ENCODE measurements at regions not wholly inside any gene's neighbourhood (a gene's known extent, or its start where the extent isn't known, plus 50 kb on each side); places are given as distances from the start of the nearest gene placed in this dataset.
A peak's percentile ranks its signal among the peaks of the same experiment; 100 is the strongest.
"Not testable (repeated sequence)": the region's sequence is repeated elsewhere in the genome, so short reads cannot be mapped to it uniquely, and the experiment has no call there.

GRCh38 chr1:94362466-94363058 is 55.6 kb upstream of the ABCD3 start:
- Histone ChIP-seq H3K27me3 (no peaks in the 10 kb centered on the region), H3K4me3 (no peak overlapping the region), H3K36me3 (no peaks in the 10 kb centered on the region), H3K9me3 (peaks cover 10% of the 10 kb centered on the region)
- no peak for DNase-seq

GRCh38 chr1:94358630-94359599 is 59.3 kb upstream of the ABCD3 start:
- H3K27me3 ChIP-seq, result no peaks in the 10 kb centered on the region
- H3K36me3 ChIP-seq, result no peaks in the 10 kb centered on the region
- H3K9me3 ChIP-seq, result peaks cover 10% of the 10 kb centered on the region
- no peak overlapping the region for H3K4me3 ChIP-seq
- no peak for DNase-seq

GRCh38 chr1:94357661-94358060 is 60.5 kb upstream of the ABCD3 start:
- no peaks in the 10 kb centered on the region for H3K36me3 ChIP-seq
- DNase-seq, result no peak
- no peak overlapping the region for H3K4me3 ChIP-seq
- peaks cover 10% of the 10 kb centered on the region for H3K9me3 ChIP-seq
- H3K27me3 ChIP-seq, result no peaks in the 10 kb centered on the region

GRCh38 chr1:94355485-94355980 is 62.7 kb upstream of the ABCD3 start:
- DNase-seq, result no peak
- H3K9me3 ChIP-seq, result no peaks in the 10 kb centered on the region
- no peaks in the 10 kb centered on the region for H3K36me3 ChIP-seq
- no peak overlapping the region for H3K4me3 ChIP-seq
- H3K27me3 ChIP-seq, result no peaks in the 10 kb centered on the region

GRCh38 chr1:94351481-94351880 is 66.7 kb upstream of the ABCD3 start:
- Histone ChIP-seq H3K4me3 (no peak overlapping the region), H3K27me3 (no peaks in the 10 kb centered on the region), H3K36me3 (no peaks in the 10 kb centered on the region), H3K9me3 (no peaks in the 10 kb centered on the region)
- DNase-seq, result no peak

DNA sequence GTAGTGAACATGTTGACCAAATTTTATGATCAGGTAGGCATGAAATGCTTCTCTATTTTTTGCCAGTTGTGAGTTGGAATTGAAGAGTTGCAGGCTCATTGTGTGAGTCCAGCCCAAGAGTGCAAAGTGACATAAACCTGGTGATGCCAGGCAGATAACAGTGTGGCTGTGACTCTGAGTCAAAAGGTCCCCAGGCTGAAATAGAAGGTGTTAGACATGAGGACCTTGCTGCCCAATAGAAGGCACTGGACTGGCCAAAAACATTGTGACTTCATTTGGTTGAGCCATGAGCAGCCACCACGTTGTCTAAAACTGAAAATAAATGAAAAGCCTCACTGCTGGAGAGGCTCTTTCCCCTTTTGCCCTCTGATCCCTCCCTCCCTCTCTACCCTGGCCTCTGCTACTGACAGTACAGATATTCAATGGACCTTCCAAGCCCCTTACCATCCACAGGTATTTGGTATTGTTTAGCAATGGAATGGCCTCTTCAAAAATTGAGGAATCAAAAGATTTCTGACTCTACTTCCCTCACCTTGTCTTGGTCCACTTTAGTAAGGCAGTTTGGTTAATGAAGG is 67.8 kb upstream of the ABCD3 start:
- no peak for DNase-seq
- Histone ChIP-seq H3K27me3 (no peaks in the 10 kb centered on the region), H3K4me3 (no peak overlapping the region), H3K36me3 (no peaks in the 10 kb centered on the region), H3K9me3 (no peaks in the 10 kb centered on the region)

DNA sequence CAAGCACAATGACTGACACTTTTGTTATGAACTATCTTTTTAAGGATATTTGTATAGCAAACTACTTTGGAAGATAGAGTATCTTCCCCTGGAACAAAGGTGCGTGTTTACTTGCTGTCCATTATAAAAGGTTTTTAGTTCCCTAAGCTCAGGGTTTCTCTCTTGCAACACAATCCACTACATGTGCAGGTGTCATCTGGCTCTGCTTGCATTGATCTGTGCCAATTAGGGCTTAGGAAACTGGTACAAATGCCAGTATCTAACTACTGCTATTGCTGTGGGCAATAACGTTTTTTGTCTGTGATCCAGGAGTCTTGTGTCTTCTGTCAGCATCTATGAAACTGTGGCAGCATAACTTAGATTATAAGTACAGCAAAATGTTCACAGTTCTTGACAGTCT is 68.3 kb upstream of the ABCD3 start:
- H3K36me3 ChIP-seq, result no peaks in the 10 kb centered on the region
- no peak for DNase-seq
- H3K4me3 ChIP-seq, result no peak overlapping the region
- H3K27me3 ChIP-seq, result no peaks in the 10 kb centered on the region
- H3K9me3 ChIP-seq, result no peaks in the 10 kb centered on the region

- H3K36me3 ChIP-seq, H3K27me3 ChIP-seq, H3K4me3 ChIP-seq, DNase-seq, H3K9me3 ChIP-seq: not testable (repeated sequence)
Measured at GRCh38 chr1:94348386-94348785, 69.8 kb upstream of the ABCD3 start.

DNA sequence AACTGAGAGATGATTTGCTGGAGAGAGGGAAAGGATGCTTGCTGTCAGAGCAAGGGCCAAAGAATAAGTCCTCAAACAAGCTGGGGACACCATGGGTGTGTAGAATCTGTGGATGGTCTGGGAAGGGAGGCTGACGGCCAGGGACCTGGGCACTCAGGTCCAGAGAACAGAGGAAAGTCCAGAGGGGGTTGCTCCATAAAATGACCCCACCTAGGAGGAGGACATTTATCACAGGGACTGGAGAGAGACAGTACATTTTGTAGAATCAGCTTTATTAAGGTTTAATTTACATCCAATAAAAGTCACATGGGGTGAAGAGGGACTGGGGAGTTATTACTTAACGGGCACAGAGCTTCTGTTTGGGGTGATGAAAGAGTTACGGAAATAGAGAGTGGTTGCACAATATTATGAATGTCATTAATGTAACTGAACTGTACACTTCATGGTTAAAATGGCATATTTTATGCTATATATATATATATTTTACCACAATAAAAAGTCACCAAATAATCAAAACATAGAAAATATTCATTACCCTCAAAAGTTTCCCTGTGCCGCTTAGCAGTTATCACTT is 73.0 kb upstream of the ABCD3 start:
- DNase-seq, result no peak
- no peaks in the 10 kb centered on the region for H3K9me3 ChIP-seq
- no peaks in the 10 kb centered on the region for H3K27me3 ChIP-seq
- no peaks in the 10 kb centered on the region for H3K36me3 ChIP-seq
- no peak overlapping the region for H3K4me3 ChIP-seq

DNA sequence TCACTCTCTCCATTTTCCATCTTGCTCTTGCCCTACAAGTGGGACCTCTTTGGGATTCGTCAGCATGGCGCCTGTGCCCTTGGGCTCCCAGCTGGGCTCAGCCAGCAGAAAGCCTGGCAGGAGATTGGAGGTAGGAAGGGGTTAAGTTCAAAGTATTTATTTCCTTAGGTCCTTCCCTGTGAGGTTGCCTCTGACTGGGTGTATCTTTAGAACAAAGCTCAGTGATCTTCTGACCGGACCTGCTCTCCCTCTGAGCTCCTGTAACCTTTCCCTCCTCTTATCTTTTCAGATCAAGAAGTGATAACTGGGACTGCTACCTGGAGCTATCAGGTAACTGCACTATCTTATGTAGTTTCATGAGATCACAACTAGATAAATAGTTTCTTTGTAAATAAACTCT is 75.8 kb upstream of the ABCD3 start:
- no peak for DNase-seq
- no peaks in the 10 kb centered on the region for H3K9me3 ChIP-seq
- H3K36me3 ChIP-seq, result no peaks in the 10 kb centered on the region
- H3K27me3 ChIP-seq, result no peaks in the 10 kb centered on the region
- no peak overlapping the region for H3K4me3 ChIP-seq

DNA sequence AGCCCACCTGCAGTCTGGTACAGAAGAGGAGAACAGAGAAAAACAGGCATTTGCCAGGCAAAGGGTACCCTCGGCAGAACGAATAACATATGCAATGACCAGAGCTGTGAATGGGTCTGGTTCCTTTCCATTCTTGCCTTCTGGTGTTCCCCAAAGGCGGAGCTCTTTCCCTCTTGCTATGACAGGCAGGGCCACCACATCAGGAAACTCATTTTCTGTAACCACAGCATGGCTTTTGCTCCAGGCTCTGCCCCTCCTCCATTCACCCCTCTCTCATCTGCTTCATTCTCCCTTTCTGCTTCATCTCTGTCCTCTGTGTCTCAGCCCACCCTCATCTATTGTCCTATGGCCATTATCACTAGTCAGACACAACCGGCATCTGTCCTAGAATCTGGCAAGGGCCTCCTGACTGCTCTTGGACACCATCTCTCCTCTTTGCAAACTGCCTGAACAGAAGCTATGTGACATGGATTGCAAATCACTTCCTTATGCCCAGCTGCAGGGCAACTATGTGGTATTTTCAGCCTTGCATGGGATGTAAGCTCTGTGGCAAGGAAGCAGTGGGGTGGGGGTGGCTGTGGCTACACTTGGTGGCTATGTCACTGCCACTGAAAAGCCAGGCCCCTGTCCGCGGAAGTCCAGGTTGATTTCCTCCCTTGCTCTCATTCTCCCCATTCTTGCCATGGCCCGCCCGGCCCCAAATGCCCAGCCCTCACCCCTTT is 78.8 kb upstream of the ABCD3 start:
- DNase-seq, result no peak
- no peaks in the 10 kb centered on the region for H3K9me3 ChIP-seq
- no peaks in the 10 kb centered on the region for H3K27me3 ChIP-seq
- no peak overlapping the region for H3K4me3 ChIP-seq
- no peaks in the 10 kb centered on the region for H3K36me3 ChIP-seq

GRCh38 chr1:94336991-94337390 is 81.2 kb upstream of the ABCD3 start:
- no peak for DNase-seq
- Histone ChIP-seq H3K4me3 (no peak overlapping the region), H3K36me3 (no peaks in the 10 kb centered on the region; the same call in 1 of the 2 replicates), H3K9me3 (no peaks in the 10 kb centered on the region), H3K27me3 (no peaks in the 10 kb centered on the region)

DNA sequence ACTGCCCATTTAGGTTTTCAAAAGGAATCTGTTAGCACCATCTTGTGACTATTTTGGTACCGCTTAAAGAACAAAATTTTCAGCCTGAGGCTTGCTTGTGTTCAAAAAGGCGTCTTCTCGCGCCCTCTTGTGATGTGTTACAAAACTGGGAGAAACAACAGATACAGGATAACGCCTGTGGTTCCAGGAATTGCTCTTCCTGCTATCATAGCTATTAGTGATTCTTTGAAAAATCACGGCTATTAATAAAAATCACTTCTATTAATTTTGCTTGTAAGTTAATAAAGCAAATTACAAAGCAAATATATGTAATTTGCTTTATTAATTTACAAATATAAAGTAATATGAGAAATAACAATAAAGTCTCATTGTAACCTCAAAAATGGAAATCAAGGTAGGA is 82.2 kb upstream of the ABCD3 start:
- H3K27me3 ChIP-seq, result no peaks in the 10 kb centered on the region
- H3K9me3 ChIP-seq, result no peaks in the 10 kb centered on the region
- H3K4me3 ChIP-seq, result no peak overlapping the region
- H3K36me3 ChIP-seq, result no peaks in the 10 kb centered on the region; the same call in 1 of the 2 replicates
- DNase-seq, result peak; percentile 56

DNA sequence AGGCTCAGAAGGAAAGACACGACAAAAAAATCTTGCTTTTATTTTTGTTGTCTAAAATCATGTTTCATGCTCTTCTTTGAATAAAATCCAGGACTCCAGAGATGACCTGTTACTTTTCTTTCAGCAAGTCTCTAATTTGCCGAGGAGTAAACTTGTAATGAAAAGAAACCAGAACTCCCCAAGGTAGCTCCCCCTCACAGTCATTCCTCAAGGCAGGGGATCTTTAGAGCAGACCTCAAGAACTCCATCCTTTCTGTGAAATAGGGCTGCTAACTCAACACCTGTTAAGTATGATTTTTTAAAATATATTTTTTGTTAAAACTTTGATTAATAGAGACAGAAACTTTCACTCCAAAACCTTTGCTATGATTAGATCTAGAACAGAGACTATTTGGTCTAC is 82.7 kb upstream of the ABCD3 start:
- Histone ChIP-seq H3K9me3 (no peaks in the 10 kb centered on the region), H3K36me3 (no peaks in the 10 kb centered on the region; the same call in 1 of the 2 replicates), H3K27me3 (no peaks in the 10 kb centered on the region), H3K4me3 (no peak overlapping the region)
- no peak for DNase-seq

- Histone ChIP-seq H3K4me3 (no peak overlapping the region), H3K27me3 (no peaks in the 10 kb centered on the region), H3K9me3 (no peaks in the 10 kb centered on the region), H3K36me3 (no peaks in the 10 kb centered on the region; the same call in 1 of the 2 replicates)
- no peak for DNase-seq
Measured at GRCh38 chr1:94334764-94335163, 83.4 kb upstream of the ABCD3 start.

DNA sequence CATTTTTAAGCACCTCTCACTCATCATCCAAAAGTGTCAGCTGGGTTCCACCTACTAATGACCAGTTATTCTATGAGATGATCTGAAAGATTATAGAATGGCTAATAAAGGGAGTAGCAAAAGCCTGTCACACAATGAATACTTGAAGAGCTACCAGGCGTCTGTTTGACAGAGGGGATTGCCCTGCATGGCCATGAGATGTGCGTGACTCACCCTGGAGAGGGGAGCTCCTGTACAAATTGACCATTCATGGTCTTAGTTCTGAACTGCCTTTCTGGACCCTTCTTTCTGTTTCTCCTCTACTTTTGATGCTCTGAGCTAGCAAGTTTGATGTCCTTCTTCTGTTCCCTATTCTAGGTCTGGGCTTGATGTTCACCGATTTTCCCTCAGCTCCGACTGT is 85.2 kb upstream of the ABCD3 start:
- DNase-seq, result peak; percentile 73
- H3K27me3 ChIP-seq, result no peaks in the 10 kb centered on the region
- no peaks in the 10 kb centered on the region; the same call in 1 of the 2 replicates for H3K36me3 ChIP-seq
- H3K4me3 ChIP-seq, result no peak overlapping the region
- H3K9me3 ChIP-seq, result no peaks in the 10 kb centered on the region
